Neural progenitor cell (in vitro differentiated cells): ENCODE measurements at regions not wholly inside any gene's neighbourhood (a gene's known extent, or its start where the extent isn't known, plus 50 kb on each side); places are given as distances from the start of the nearest gene placed in this dataset.

Source experiments
- DNase-seq: peaks from one replicate; pipeline ENCODE4 v3.0.0-alpha.2; 2016; ENCODE audit warnings: low spot score
- H2AFZ ChIP-seq: fragments of 200-600 bp; sonication (generic); replicated peaks from 2 replicates; pipeline ENCODE4 v1.6.1; 2016; ENCODE audit warnings: antibody characterized with exemption
- H3F3A ChIP-seq: fragments of 200-600 bp; sonication (generic); 2 replicates; pipeline ENCODE4 v1.6.1; 2016; ENCODE audit warnings: antibody characterized with exemption, low read depth
- H3K27ac ChIP-seq: fragments of 200-600 bp; sonication (generic); 2 replicates; pipeline ENCODE4 v1.5.1; 2016; ENCODE audit warnings: mild to moderate bottlenecking
- H3K27me3 ChIP-seq: fragments of 200-600 bp; sonication (generic); 2 replicates; pipeline ENCODE4 v1.6.1; 2016; ENCODE audit warnings: mild to moderate bottlenecking, moderate library complexity
- H3K36me3 ChIP-seq: fragments of 200-600 bp; sonication (generic); 2 replicates; pipeline ENCODE4 v1.5.1; 2016
- H3K4me1 ChIP-seq: fragments of 200-600 bp; sonication (generic); 2 replicates; pipeline ENCODE4 v1.6.1; 2016; ENCODE audit warnings: mixed run types
- H3K4me2 ChIP-seq: fragments of 200-600 bp; sonication (generic); 2 replicates; pipeline ENCODE4 v1.6.1; 2016
- H3K4me3 ChIP-seq: fragments of 200-600 bp; sonication (generic); 2 replicates; pipeline ENCODE4 v1.5.1; 2016
- H3K79me2 ChIP-seq: fragments of 200-600 bp; sonication (generic); 2 replicates; pipeline ENCODE4 v1.6.1; 2016; ENCODE audit warnings: low read depth
- H3K9ac ChIP-seq: fragments of 200-600 bp; sonication (generic); 2 replicates; pipeline ENCODE4 v1.6.1; 2016
- H3K9me3 ChIP-seq: fragments of 200-600 bp; sonication (generic); 2 replicates; pipeline ENCODE4 v1.5.1; 2016; ENCODE audit warnings: low read depth
- H4K20me1 ChIP-seq: fragments of 200-600 bp; sonication (generic); 2 replicates; pipeline ENCODE4 v1.6.1; 2016; ENCODE audit warnings: low read depth
- H3K27ac Mint-ChIP-seq: 3 replicates; pipeline ENCODE4 v1.8.0; 2021; ENCODE audit warnings: mixed read lengths
- H3K27me3 Mint-ChIP-seq: 2 replicates; pipeline ENCODE4 v1.8.0; 2022; ENCODE audit warnings: low read depth, mild to moderate bottlenecking, inconsistent platforms, moderate library complexity, mixed read lengths; ENCODE audit not compliant: insufficient read depth
- H3K36me3 Mint-ChIP-seq: 3 replicates; pipeline ENCODE4 v1.8.0; 2021; ENCODE audit warnings: mixed read lengths
- H3K4me1 Mint-ChIP-seq: 3 replicates; pipeline ENCODE4 v1.8.0; 2021; ENCODE audit warnings: mixed read lengths
- H3K4me3 Mint-ChIP-seq: 3 replicates; pipeline ENCODE4 v1.8.0; 2021; ENCODE audit warnings: mild to moderate bottlenecking, moderate library complexity, mixed read lengths
- H3K9me3 Mint-ChIP-seq: 3 replicates; pipeline ENCODE4 v1.8.0; 2020; ENCODE audit warnings: mixed read lengths
- CTCF ChIP-seq: fragments of 200-600 bp; sonication (generic); IDR thresholded peaks from 2 replicates; pipeline ENCODE4 v1.5.1; 2017; ENCODE audit warnings: antibody characterized with exemption, mild to moderate bottlenecking
- EZH2 ChIP-seq: fragments of 200-600 bp; sonication (generic); IDR thresholded peaks from 2 replicates; pipeline ENCODE4 v1.6.1; 2017; ENCODE audit warnings: antibody characterized with exemption, mild to moderate bottlenecking, moderate library complexity
- EZH2phosphoT487 ChIP-seq: fragments of 200-600 bp; sonication (generic); IDR thresholded peaks from 2 replicates; pipeline ENCODE4 v1.6.1; 2017; ENCODE audit warnings: antibody characterized with exemption

- H3K27me3 ChIP-seq: no peaks in the 10 kb centered on the region
- H3K9me3 Mint-ChIP-seq: no peaks in the 10 kb centered on the region
- H3K4me3 ChIP-seq: no peak overlapping the region
- H3K9me3 ChIP-seq: no peaks in the 10 kb centered on the region
- TF ChIP-seq EZH2 (no peak), CTCF (no peak), EZH2phosphoT487 (no peak)
- H3K4me2 ChIP-seq: no peak overlapping the region
- no peak overlapping the region for H3K27ac ChIP-seq
- H3K36me3 Mint-ChIP-seq: no peaks in the 10 kb centered on the region
- H2AFZ ChIP-seq: no peak overlapping the region
- H3K9ac ChIP-seq: no peak overlapping the region
- no peak for DNase-seq
- H3K4me3 Mint-ChIP-seq: no peak overlapping the region
- H3F3A ChIP-seq: no peaks in the 10 kb centered on the region
- no peaks in the 10 kb centered on the region for H4K20me1 ChIP-seq
- no peaks in the 10 kb centered on the region for H3K27me3 Mint-ChIP-seq
- H3K79me2 ChIP-seq: no peaks in the 10 kb centered on the region
- H3K4me1 ChIP-seq: no peaks in the 10 kb centered on the region
- H3K36me3 ChIP-seq: no peaks in the 10 kb centered on the region
- no peak overlapping the region for H3K27ac Mint-ChIP-seq
- H3K4me1 Mint-ChIP-seq: peaks cover 6% of the 10 kb centered on the region
Observed at GRCh38 chr4:71260544-71260943, 78.3 kb upstream of the SLC4A4 start.

- H3K27me3 Mint-ChIP-seq: no peaks in the 10 kb centered on the region
- Histone ChIP-seq H3K36me3 (no peaks in the 10 kb centered on the region), H3K27me3 (no peaks in the 10 kb centered on the region), H3F3A (no peaks in the 10 kb centered on the region), H3K9ac (no peak overlapping the region), H2AFZ (no peak overlapping the region), H3K4me2 (no peak overlapping the region), H3K4me3 (no peak overlapping the region), H3K79me2 (no peaks in the 10 kb centered on the region), H3K9me3 (no peaks in the 10 kb centered on the region), H3K27ac (no peak overlapping the region), H4K20me1 (no peaks in the 10 kb centered on the region), H3K4me1 (no peaks in the 10 kb centered on the region)
- H3K27ac Mint-ChIP-seq: no peak overlapping the region
- peaks cover 6% of the 10 kb centered on the region for H3K4me1 Mint-ChIP-seq
- H3K36me3 Mint-ChIP-seq: no peaks in the 10 kb centered on the region
- no peaks in the 10 kb centered on the region for H3K9me3 Mint-ChIP-seq
- TF ChIP-seq EZH2: no peak
- TF ChIP-seq EZH2phosphoT487: no peak
- no peak for TF ChIP-seq CTCF
- no peak overlapping the region for H3K4me3 Mint-ChIP-seq
- no peak for DNase-seq
Observed at GRCh38 chr4:71261001-71261400, 77.8 kb upstream of the SLC4A4 start.

- H3K36me3 ChIP-seq: no peaks in the 10 kb centered on the region
- H3F3A ChIP-seq: no peaks in the 10 kb centered on the region
- no peaks in the 10 kb centered on the region for H3K27me3 Mint-ChIP-seq
- no peak overlapping the region for H3K27ac ChIP-seq
- no peak overlapping the region for H3K4me2 ChIP-seq
- H2AFZ ChIP-seq: no peak overlapping the region
- H3K4me3 Mint-ChIP-seq: no peak overlapping the region
- H3K27me3 ChIP-seq: no peaks in the 10 kb centered on the region
- no peaks in the 10 kb centered on the region for H3K9me3 Mint-ChIP-seq
- TF ChIP-seq EZH2 (no peak), EZH2phosphoT487 (no peak), CTCF (no peak)
- no peak for DNase-seq
- no peak overlapping the region for H3K27ac Mint-ChIP-seq
- H3K79me2 ChIP-seq: no peaks in the 10 kb centered on the region
- H3K4me1 ChIP-seq: no peaks in the 10 kb centered on the region
- H3K4me3 ChIP-seq: no peak overlapping the region
- no peaks in the 10 kb centered on the region for H4K20me1 ChIP-seq
- H3K9ac ChIP-seq: no peak overlapping the region
- H3K4me1 Mint-ChIP-seq: peaks cover 6% of the 10 kb centered on the region
- no peaks in the 10 kb centered on the region for H3K9me3 ChIP-seq
- H3K36me3 Mint-ChIP-seq: no peaks in the 10 kb centered on the region
Observed at GRCh38 chr4:71261633-71262121, 77.1 kb upstream of the SLC4A4 start.
